NCI-H1417 (cell line): ENCODE measurements at regions not wholly inside any gene's neighbourhood (a gene's known extent, or its start where the extent isn't known, plus 50 kb on each side); places are given as distances from the start of the nearest gene placed in this dataset.
"Not testable (repeated sequence)": the region's sequence is repeated elsewhere in the genome, so short reads cannot be mapped to it uniquely, and the experiment has no call there.

ENCODE experiments used
- DNase-seq, 3 experiments: peaks; one replicate each; lab custom pipeline; 2025; lab: John Stamatoyannopoulos, UW

DNA sequence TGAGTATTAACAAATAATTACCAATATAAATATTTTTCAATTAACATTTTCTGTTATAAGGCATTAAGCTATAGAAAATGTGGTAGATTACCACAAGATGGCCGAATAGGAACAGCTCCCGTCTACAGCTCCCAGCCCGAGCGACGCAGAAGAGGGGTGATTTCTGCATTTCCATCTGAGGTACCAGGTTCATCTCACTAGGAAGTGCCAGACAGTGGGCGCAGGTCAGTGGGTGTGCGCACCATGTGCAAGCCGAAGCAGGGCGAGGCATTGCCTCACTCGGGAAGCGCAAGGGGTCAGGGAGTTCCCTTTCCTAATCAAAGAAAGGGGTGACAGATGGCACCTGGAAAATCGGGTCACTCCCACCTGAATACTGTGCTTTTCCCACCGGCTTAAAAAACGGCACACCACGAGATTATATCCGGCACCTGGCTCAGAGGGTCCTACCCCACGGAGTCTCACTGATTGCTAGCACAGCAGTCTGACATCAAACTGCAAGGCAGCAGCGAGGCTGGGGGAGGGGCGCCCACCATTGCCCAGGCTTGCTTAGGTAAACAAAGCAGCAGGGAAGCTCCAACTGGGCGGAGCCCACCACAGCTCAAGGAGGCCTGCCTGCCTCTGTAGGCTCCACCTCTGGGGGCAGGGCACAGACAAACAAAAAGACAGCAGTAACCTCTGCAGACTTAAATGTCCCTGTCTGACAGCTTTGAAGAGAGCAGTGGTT is 808.4 kb downstream of the FSCB start:
- DNase-seq = not testable (repeated sequence)

GRCh38 chr14:43697003-43697402 is 810.1 kb downstream of the FSCB start:
- no peak for DNase-seq

GRCh38 chr14:43692706-43693105 is 814.4 kb downstream of the FSCB start:
- no peak for DNase-seq

GRCh38 chr14:43687921-43688320 is 819.2 kb downstream of the FSCB start:
- DNase-seq = no peak

- DNase-seq = no peak
These were observed 829.5 kb downstream of the FSCB start for GRCh38 chr14:43677581-43677980.

- DNase-seq = no peak
These were observed 832.8 kb downstream of the FSCB start for GRCh38 chr14:43674273-43674672.

GRCh38 chr14:43671716-43672485 is 835.2 kb downstream of the FSCB start:
- DNase-seq = no peak

DNA sequence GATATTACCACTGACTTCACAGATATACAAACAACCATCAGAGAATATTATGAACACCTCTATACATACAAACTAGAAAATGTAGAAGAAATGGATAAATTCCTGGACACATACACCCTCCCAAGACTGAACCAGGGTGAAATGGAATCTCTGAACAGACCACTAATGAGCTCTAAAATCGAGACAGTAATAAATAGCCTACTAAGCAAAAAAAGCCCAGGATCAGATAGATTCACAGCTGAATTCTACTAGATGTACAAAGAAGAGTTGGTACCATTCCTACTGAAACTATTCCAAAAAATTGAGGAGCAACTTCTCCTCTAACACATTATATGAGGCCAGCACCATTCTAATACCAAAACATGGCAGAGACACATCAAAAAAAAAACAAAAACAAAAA is 837.7 kb downstream of the FSCB start:
- DNase-seq = no peak

DNA sequence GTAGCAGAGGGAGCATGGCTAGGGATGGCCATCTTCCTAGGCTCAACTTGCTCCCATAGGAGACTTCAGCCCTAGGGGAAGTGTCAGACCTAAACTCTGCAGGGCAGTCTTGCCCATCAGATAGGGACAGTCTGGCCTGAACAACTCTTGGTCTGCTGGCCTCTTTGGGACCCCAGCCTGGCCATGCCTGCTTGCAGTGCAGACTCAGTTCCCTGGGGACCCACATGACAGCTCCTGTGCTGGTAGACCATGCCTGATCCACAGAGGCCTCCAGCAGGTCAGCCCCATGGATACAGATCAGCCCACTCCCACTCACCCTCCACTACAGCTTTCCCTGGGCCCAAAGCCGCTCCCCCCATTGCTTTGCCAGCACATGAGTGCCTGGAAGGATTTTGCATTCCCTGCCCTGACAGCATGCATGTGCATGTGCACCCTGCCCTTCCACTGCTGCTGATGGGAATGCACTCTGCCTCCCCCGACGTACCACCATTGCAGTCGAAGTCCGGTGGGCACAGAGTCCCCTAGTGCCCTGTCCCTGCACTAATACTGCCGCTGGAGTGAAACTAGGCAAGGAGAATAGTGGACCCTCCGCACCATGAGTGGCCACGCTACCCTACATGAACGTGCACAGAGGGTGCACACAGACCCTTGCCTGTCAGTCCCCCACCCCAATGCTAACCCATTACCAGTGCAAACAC is 841.4 kb downstream of the FSCB start:
- DNase-seq = no peak

DNA sequence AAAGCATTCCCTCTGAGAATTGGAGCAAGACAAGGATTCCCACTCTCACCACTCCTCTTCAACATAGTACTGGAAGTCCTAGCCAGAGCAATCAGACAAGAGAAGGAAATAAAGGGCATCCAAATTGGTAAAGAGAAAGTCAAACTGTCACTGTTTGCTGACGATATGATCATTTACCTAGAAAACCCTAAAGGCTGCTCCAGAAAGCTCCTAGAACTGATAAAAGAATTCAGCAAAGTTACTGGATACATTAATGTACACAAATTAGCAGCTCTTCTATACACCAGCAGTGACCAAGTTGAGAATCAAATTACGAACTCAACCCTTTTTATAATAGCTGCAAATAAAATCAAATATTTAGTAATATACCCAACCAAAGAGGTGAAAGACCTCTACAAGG is 851.9 kb downstream of the FSCB start:
- DNase-seq = not testable (repeated sequence)

DNA sequence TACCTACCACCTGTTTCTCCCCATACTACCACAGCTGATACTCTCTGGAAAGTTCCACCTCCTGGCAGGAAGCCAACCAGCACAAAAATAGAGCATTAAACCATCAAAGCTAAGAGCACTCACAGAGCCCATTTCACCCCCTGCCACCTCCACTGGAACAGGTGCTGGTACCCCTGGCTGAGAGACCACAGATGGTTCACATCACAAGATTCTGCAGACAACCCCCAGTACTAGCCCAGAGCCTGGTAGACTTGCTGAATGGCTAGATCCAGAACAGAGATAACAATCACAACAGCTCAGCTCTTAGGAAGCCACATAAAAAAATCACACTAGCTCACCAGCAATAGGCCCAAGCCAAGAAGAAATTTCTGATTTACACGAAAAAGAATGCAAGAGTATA is 855.2 kb downstream of the FSCB start:
- peak in 2 of 3 experiments; percentile 11 to 41 for DNase-seq

DNA sequence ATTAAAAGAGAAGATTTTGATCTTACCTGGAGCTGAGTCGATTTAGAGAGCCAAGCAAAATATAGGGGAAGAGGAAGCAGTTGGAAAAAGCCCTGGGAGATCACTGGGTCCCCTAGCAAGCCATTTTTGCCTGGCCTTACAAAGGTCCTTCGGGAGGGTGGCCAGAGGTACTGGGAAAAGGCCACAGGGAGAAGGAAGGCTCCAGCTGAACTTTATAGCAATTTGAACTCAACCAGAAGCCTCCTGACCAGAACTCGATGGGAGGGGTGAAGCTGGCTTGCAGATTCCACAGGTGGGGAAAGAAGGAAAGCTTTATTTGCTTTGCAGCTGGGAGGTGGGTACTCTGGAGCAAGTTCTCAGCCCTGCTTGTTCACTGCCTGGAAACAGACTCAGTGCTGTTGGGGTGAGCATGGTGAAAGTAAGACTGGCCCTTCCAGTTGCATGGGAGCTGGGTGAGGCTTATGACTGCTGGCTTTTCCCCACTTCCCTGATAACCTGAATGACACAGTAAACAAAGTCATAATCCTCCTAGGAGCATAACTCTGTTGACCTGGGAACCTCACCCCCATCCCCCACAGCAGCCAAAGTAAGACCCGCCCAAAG is 855.8 kb downstream of the FSCB start:
- no peak for DNase-seq

DNA sequence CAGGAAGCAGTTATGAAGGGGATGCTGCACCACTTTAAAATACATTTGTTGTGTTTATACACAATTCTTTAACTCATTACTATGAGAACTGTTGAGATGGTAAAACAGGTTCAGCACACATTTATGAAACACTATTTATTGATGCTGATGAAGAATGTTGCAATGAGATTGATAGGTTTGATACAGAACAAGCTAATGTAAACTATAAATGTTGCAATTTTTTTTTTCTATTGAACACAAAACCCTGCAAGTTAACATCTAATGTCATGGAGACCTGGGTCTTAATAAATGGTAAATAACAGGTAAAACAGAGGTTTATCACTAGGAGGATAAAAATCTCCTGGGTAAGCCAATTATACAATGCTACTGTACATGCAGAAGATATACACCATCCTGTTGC is 857.6 kb downstream of the FSCB start:
- no peak for DNase-seq

DNA sequence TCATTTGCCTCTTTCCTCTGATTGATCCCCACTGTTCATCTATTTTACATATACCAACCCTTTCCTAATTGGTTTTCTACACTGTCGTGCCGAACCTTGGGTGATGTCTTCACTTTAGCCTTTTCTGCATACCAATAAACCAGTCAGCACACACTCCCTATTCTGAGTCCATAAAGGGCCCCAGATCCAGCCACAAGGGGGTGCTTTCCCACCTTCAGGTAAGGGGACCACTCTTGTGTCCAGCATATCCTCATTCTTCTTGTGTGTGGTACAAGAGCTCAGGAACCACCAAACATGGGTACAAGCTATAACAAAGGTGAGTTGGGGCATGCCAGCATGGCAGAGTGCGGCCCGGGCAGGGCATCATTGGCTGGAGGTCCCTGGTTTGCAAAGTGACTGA is 859.8 kb downstream of the FSCB start:
- DNase-seq = no peak

GRCh38 chr14:43640718-43641267 is 866.3 kb downstream of the FSCB start:
- DNase-seq = no peak

DNA sequence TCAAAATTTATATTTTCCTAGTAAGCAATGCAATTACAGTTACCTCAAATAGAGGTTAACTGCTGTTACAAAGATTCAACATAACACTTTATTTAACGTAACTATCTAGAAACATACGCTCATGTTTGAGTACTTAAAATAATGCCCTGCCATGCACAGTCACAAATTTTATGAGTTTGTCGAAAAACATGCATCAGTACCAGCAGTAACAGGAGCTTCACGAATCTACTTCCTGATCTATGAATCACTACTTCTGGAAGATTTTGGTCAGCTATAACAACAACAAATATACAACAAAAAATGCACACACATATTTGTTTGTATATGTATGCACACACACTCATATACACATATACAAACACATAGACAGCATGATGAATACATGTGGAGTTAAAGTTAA is 881.8 kb downstream of the FSCB start:
- DNase-seq = no peak

- DNase-seq = no peak
These were observed 885.8 kb downstream of the FSCB start for GRCh38 chr14:43621282-43621681.

DNA sequence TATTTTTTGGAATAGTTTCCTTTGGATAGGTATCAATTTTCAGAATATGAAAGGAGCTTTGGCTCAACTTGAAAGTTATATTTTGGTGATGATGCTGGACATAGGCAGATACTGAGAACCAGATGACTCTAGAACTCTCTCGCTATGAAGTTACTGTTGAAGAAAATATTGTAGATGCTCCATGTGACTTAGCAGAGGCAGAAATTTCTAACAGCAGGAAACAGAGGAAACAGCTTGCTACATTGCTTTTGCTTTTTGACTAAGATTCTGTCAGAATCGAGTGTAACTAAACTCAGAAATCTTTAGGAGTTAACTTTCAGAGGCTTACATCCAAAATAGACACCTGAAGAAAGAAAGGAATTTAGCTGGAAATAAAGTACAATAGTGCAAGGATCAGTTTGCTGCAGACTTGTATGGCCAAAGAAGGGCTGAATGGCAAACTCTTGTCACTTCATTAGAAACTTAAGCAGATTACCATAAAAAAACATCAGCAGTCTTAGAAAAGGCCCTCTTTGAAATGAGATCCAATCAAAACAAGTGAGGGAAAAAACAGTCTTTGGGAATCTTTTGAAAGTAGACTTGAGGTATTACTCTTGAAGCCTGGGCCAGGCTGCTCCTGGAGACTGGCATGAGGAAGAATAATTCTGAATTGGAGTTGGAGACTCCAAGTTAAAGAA is 911.8 kb downstream of the FSCB start:
- no peak for DNase-seq

- DNase-seq = no peak
These were observed 915.3 kb downstream of the FSCB start for GRCh38 chr14:43591776-43592175.

DNA sequence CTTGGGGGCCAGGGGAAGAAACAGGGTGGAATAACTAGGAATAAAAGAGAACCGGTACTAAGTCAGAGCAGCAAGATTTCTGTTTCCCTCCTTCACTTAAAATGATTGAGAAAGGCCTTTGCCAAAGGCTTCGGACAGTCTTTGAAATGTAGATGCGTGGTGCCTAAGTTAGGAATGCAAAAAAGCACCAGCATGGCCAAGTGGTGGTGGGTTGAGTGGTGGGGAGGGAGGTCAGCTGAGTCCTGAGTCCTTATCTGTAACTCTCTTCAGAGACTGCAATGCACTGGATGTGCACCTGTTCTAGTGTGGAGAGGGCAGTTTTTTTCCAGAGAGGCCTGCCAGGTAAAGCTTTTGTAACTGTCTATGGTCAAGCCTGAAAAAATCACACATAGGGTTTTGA is 919.9 kb downstream of the FSCB start:
- no peak for DNase-seq

DNA sequence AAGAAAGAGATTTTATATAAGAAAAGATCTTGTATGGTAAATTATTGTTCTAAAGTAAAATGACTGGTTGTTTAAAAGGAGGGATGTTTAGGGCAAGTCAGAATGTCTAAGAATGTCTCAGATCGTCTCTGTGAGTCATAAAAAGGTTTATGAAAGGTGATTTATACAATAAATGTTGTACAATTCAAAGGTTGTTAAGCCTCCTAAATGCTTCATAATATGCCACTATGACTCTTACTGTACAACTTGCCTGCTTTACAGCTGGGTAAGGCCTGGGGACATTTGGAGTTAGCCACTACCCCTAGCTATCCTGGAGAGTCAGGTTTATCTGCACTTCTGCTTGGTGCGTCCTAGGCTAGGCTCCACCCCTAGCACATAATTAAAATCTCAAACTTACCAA is 927.4 kb downstream of the FSCB start:
- DNase-seq = no peak

- no peak for DNase-seq
These were observed 939.1 kb downstream of the FSCB start for GRCh38 chr14:43568022-43568421.
